GF-D8 (cell line): ENCODE measurements at regions not wholly inside any gene's neighbourhood (a gene's known extent, or its start where the extent isn't known, plus 50 kb on each side); places are given as distances from the start of the nearest gene placed in this dataset.
A peak's percentile ranks its signal among the peaks of the same experiment; 100 is the strongest.
"Not testable (repeated sequence)": the region's sequence is repeated elsewhere in the genome, so short reads cannot be mapped to it uniquely, and the experiment has no call there.

Experiments used
- DNase-seq: peaks from one replicate; lab custom pipeline; 2025; lab: John Stamatoyannopoulos, UW

DNA sequence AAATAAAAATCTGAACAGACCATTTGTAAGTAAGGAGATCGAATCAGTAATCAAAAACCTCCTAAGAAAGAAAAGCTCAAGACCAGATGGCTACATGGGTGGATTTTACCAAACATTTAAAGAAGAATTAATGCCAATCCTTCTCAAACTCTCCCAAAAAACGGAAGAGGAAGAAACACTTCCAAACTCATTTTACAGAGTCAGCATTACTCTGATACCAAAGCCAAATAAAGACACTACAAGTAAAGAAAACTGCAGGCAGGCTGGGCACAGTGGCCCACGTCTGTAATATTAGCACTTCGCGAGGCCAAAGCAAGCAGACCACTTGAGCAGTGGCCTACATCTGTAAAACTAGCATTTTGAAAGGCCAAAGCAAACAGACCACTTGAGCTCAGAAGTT lies 159.8 kb downstream of the DPY19L2 start:
- no peak for DNase-seq

DNA sequence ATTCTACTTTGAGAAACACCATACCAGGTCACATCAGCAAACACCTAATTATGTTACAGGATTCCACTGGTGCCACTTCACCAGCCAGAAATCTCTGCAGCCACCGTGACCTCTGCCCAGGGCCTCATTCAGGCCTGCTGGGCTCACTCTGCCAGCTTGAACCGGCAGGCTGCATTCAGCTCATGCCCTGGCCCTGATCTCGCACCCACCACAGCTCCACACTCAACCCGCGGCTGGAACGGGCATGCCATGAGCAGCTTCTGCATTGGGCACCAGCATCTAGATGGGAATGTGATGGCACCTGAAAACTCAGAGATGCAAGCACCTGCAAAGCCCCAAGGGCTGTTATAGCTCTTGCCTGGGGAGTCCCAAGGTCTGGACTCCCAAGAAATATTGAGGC lies 168.7 kb downstream of the DPY19L2 start:
- DNase-seq = no peak

DNA sequence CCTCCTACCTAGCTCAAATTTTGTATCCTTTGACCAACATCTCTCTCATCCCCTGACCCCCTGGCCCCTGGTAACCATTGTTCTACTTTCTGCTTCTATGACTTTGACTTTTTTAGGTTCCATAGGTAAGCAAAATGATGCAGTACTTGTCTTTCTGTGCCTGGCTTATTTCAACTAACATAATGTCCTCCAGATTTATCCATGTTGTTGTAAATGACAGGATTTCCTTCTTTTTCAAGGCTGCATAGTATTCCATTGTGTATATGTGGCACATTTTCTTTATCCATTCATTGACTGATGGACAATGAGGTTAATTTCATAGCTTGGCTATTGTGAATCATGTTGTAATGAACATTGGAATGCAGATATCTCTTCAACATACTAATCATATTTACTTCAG lies 170.1 kb downstream of the DPY19L2 start:
- no peak for DNase-seq

DNA sequence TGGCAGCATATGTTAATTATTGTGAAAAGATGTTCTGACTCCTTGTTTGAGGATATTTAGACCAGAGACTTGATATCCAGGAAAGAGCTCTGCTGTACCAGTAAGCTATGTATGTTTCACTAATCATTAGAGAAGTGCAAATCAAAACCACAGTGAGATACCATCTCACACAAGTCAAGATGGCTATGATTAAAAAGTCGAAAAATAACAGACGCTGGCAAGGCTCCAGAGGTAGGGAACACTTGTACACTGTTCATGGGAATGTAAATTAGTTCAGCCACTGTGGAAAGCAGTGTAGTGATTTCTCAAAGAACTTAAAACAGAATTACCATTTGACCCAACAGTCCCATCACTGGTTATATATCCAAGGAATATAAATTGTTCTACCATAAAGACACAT lies 171.6 kb downstream of the DPY19L2 start:
- no peak for DNase-seq

DNA sequence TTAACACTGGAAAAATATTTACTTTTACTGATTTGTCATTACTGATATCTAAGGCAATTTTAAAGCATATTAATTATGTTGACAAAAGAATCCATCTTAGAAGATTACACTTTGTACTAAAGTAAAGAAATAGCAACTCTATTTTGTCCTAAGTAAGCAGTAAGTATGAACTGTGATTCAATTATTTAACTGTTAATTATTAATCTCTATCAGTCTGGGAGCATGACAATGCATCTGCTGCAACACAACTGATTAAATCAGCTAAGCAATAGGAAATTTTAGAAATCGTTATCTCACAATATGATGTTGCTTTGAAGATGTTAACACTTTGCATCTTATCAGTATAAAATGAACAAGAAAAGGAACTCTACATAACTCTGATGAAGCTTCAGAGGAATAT lies 172.3 kb downstream of the DPY19L2 start:
- DNase-seq = no peak

DNA sequence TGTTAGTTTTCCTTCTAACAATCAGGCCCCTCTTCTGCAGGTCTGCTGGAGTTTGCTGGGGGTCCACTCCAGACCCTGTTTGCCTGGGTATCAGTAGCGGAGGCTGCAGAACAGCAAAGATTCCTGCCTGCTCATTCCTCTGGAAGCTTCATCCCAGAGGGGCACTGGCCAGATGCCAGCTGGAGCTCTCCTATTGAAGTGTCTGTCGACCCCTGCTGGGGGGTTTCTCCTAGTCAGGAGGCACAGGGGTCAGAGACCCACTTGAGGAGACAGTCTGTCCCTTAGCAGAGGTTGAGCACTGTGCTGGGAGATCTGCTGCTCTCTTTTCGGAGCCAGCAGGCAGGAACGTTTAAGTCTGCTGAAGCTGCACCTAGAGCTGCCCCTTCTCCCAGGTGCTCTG lies 174.9 kb downstream of the DPY19L2 start:
- not testable (repeated sequence) for DNase-seq

DNA sequence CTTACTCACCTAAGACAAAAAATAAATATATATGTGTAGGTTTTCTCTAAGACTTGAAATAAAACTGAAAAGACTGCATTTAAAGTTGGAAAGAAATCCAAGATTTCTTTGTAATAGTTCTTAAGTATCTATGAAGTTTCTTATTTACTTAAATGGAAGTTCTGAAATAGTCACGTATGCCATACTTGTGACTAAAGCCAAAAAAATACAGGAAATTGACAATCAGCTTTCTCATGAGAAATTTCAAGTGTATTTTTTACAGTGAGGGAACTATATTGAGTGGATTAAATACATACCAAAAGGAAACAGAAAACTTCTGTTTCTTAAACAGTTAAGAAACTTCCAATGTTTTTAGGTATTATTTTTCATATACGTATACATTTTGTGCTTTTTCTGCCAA lies 188.1 kb downstream of the DPY19L2 start:
- DNase-seq = no peak

DNA sequence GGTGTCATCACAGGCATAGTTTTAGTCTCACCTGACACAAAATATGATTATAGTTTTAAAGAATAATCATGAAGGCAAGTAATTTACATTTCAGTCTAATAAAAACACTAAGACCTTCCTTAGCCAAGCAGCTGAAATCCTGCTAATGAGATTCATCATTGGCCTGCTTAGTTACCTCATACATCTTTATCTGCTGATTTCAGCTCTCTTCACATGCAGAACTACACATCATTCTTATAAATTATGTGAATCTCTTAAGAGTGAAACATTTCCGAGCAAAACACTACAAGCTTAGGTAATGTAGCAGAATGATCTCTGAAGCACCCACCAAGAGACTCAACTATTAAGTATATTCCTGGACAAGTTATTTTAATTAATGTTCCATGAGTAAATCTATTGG lies 198.1 kb downstream of the DPY19L2 start:
- no peak for DNase-seq

DNA sequence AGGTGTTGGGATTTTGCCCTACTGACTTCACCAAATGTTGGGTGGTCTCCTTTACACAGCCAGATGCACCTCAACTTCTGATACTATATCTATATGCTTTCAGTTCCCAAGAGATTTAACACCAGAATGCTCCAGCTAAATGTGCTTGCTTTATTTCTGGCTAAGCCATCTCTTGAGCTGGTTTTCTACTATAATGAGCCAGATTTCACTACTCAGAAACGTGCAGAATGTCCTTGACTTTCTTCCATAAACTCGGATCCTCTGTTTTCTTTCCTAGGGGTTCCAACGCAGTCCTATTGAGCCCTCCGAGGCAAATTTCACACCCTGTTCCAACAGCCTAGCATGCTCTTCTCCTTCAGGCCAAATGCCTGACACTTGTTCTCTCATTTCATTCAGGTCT lies 200.3 kb downstream of the DPY19L2 start:
- DNase-seq = no peak

DNA sequence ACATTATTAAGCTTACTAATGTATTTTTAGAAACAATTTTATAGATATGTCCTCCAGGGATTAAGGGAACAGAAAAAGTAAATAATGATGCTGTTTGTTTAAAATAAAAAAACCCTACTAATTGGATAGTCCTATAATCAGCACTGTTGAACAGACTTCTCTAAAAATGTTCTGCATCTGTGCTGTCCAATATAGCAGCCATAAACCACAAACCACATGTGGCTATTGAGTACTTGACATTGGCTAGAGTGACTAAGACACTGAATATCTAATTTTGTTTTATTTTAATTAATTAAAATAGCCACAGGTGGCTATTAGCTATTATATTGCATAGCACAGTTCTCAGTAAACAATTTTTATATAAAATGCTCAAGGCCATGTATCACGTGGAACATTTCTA lies 210.4 kb downstream of the DPY19L2 start:
- DNase-seq = no peak

DNA sequence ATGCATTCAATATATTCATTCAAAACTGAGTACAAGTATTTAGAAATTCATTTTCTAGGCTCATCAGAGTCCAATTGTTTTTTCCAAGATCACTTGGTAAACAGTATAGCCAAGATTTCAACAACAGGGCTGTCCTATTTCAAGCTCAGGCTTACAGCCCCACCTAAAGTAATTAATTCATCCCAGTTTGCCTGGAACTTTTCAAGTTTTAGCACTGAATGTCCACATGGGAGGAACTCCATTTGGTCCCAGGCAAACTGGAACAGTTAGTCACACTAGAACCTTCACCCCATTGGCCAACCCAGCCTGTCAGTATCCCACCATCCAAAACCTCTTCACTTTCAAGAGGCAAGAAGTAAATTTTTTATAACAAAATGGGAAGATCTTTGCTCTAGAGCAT lies 210.9 kb downstream of the DPY19L2 start:
- DNase-seq = no peak

DNA sequence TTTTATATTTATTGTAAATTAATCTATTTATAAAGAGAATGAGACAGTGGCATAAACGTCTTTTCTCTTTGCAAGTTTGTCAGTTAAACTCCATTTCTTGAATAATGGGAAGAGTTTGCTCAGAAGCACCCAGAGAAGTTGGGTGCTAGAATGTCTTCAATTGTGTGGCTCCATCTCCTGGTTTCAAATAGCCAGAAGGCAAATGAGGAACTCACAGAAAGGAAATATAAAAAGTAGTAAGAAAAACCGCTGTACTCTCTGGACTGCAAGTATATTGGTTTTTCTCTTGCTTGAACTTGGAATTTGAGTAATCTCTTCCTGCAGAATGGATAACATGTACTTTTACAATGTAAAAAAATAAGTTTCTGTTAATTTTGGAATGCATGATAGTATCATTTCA lies 217.5 kb downstream of the DPY19L2 start:
- peak; percentile 9 for DNase-seq

DNA sequence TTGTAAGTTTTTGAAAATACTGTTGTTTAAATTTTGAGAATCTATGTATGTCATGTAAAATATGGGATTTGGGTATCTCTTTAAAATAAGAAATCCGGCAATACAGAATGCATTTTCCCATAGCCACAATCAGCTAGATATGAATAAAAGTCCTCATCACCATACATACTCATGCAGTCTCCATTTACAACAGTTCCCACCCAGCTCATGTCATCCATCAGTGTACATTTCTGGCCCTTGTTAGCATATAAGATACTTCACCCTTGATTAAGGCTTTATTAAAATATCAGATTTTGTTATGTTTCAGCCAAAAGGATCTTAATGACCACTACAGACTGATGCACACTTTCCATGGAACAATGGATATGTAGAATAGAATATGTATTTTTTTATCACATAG lies 218.0 kb downstream of the DPY19L2 start:
- no peak for DNase-seq

DNA sequence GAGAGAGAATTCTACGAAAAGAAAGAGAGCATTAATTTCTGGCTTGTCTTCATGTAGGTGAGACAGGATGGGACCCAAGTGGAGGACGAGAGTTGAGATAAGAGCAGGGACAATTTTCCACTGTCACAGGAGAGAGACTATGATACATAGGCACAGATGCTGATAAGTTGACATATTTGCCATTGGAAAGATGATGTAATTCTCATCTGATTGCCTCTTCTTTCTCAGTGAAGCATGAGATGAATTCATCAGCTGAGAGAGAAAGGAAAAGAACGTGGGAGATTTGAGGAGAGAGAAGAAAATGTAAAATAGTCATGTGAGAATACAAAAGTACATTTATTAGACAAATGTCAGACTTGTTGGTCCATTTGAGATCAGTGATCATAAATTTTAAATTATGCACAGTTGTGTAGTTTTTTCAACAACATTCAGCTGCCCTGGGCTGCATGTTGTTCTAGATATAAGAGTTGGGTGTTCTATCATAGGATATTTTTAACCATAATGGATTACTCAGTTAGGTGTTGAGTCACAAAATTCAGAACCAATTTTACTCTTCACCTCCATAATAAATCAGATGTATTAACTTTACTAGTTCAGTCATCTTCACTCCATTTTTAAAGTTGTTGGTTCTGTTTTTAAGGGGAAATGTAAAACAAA lies 222.9 kb downstream of the DPY19L2 start:
- DNase-seq = no peak

DNA sequence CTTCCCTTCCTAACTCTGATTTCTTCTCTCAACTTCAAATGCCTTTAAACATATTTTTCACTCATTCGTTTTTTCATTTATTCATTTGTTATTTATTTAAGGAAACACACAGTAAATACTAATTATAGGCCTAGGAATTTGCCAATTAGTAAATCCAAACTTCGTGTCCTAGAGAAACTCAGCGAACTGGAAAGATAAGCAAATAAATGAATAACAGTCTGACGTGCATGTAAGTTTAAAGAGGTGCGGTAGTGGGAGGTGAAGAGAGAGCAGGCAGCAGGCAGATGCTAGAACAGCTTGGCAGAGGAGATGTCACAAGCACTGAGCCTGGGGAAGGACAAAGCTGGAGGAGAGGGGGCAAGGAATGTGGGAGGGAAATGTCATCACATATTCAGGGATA lies 228.2 kb downstream of the DPY19L2 start:
- no peak for DNase-seq

DNA sequence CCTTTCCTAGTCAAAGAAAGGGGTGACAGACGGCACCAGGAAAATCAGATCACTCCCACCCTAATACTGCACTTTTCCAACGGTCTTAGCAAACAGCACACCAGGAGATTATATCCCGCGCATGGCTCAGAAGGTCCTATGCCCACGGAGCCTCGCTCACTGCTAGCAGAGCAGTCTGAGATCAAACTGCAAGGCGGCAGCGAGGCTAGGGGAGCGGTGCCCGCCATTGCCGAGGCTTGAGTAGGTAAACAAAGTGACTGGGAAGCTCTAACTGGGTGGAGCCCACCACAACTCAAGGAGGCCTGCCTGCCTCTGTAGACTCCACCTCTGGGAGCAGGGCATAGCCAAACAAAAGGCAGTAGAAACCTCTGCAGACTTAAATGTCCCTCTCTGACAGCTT lies 233.9 kb downstream of the DPY19L2 start:
- DNase-seq = not testable (repeated sequence)

DNA sequence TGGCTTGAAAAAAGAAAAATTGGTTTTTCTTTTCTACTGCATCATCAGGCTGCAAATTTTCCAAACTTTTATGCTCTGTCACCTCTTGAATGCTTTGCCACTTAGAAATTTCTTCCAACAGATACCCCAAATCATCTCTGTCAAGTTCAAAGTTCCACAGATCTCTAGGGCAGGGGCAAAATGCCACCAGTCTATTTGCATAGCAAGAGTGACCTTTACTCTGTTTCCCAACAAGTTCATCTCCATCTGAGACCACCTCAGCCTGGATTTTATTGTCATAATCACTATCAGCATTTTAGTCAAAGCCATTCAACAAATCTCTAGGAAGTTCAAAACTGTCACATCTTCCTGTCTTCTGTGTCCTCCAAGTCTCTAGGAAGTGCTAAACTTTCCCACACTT lies 240.3 kb downstream of the DPY19L2 start:
- DNase-seq = not testable (repeated sequence)

DNA sequence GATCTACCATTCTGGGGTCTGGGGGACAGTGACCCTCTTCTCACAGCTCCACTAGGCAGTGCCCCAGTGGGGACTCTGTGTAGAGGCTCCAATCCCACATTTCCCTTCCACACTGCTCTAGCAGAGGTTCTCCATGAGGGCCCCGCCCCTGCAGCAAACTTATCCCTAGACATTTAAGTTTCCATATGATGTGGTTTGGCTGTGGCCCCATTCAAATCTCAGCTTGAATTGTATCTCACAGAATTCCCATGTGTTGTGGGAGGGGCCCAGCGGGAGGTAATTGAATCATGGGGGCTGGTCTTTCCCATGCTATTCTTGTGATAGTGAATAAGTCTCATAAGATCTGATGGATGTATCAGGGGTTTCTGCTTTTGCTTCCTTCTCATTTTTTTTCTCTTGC lies 241.3 kb downstream of the DPY19L2 start:
- DNase-seq = not testable (repeated sequence)

DNA sequence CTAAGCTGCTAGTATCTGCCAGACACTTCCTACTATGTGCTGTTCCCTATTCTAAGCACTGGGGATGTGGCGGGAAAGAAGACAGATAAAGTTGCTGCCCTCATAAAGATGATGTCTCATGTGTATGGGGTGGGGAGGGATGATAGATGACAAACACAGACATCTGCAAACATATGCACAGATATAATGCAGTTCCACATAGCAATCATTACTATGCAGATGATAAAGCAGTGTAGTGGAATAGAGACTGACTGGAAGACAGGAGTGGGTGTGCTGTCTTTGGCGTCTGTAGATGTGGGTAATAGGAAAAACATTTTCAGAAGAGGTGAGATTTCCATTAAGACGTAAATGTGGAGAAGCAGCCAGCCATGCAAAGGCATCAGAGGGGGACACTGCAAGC lies 243.6 kb downstream of the DPY19L2 start:
- no peak for DNase-seq

DNA sequence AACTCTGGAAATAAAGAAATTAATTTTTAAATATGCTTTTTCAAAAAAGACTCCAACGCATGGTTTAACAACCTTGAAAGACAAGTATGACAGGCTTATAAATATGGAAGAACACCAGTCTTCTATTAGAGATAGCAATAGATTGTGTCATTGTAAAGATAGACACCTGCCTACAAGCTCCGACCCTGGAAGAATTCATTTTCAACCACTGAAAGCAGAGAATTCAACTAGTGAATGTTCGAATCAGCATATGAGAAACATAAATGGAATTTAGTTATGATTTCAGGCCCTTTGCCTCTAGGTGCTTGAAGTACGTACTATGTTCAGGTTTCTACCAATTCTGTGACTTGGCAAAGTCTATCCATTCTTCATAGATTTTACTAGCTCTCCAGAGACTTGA lies 244.5 kb downstream of the DPY19L2 start:
- DNase-seq = no peak

DNA sequence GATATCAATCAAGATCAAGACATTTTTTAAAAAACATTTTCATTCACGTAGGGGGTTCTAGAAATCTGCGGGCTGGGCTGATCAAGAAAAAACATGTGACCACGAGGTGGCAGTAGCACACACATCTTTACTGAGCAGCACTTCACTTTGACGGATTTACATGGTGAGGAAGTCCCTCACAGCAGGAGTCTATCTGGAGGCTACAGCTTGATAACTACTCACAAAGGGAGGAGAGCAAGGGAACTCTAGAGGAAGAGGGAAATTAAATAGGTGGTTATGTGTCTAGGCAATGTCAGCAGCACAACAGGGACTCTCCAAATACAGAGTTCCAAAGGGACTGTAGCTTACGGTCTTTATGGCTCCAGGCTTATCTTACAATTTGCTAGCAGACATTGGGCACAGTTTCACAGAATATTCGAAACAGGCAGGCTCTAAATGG lies 248.1 kb downstream of the DPY19L2 start:
- peak; percentile 33 for DNase-seq

DNA sequence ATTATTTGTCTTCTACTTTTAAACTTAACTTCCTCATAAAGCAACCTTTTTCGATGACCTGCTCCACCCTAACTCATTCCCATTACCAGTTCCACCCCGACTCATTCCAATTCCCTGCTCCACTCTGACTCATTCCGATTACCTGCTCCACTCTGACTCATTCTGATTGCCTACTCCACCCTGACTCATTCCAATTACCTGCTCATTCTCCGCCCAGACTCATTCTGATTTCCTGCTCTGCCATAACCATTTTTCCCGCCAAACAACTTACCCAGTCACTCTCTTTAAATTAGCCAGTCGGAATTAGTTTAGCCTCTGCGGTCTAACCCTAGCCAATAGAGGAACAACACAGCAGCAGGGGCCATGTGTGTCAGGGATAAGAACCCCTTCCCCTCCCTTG lies 249.1 kb downstream of the DPY19L2 start:
- no peak for DNase-seq

DNA sequence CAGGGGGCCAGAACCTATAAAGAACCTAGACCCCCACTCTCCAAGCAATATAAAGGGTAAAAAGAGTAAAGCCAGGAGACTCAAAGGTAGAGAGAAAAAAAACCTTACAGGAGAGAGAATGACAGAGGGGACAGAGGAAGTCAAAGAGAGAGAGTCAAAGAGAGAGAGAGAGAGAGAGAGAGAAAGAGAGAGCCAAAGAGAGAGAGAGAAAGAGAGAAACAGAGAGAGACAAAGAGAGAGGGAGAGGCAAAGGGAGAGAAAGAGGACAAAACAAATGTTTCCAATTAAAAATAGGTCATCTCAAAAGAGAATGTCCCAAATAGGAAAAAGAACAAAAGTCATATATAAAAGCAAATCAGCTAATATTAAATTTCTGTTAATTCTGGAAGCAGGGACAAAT lies 251.5 kb downstream of the DPY19L2 start:
- no peak for DNase-seq

DNA sequence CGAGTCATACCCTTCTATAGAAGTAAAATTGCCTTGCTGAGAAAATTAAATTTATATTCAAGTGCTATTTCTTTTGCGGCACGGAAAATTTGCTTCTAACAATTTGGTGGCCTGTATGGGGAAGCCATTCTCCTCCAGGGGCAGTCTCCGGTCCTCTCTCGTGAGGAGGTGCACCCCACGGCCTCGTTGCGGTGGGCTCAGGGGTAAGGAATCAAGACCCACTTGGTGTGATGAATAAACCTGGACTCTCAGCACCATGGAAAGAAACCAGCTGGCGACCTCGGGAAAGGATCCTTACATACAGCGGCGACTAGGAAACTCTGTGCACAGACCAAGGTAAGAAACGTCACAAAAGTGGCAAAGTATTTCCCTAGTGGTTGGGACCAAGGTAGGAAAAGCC lies 252.9 kb downstream of the DPY19L2 start:
- no peak for DNase-seq

DNA sequence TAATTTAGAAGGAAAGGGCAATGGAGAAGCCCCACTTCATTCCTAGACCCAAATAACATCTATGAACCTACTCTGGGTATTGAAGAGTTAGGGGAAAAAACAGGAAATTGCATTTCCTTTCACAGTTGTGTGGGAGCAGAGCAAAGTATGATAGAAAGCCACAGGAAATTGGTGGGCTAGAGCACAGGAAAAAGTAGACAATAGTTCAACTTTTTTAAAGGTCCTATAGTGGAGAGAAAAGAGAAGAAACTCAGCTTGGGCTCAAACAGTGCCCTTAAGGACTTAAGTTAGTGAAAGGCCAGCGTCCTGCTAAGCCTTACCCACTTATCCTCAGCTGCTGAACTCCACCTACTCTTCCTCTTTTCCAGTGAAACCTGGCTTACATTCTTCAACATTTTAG lies 258.1 kb downstream of the DPY19L2 start:
- peak; percentile 88 for DNase-seq
